ENCODE measurements at regions not wholly inside any gene's neighbourhood (a gene's known extent, or its start where the extent isn't known, plus 50 kb on each side); places are given as distances from the start of the nearest gene placed in this dataset.

- peak; percentile 92 to 93 for DNase-seq (ENCODE audit: low read depth in 2 of 2)
- H4K20me1 ChIP-seq (ENCODE audit: control insufficient read depth, extremely low read depth, insufficient read depth, low read length): no peaks in the 10 kb centered on the region
- no peak overlapping the region for H2AFZ ChIP-seq (ENCODE audit: low read length)
- no peak overlapping the region for H3K27ac ChIP-seq (ENCODE audit: insufficient read depth, low read length)
- no peaks in the 10 kb centered on the region for H3K9me3 ChIP-seq (ENCODE audit: control insufficient read depth, insufficient read depth, low read depth, low read length)
- no peaks in the 10 kb centered on the region for H3K79me2 ChIP-seq (ENCODE audit: control insufficient read depth, insufficient read depth, low read length)
- no peak overlapping the region for H3K4me2 ChIP-seq (ENCODE audit: extremely low read depth, insufficient read depth, low read length)
- no peaks in the 10 kb centered on the region for H3K36me3 ChIP-seq (ENCODE audit: control insufficient read depth, insufficient read depth, low read length)
- no peak for TF ChIP-seq EZH2 (IDR thresholded peaks at IDR 0.05; ENCODE audit: low read length, missing control alignments)
- no peak for TF ChIP-seq CTCF (conservative IDR thresholded peaks at IDR 0.05 in 1 of 2, IDR thresholded peaks at IDR 0.05 in 1 of 2; ENCODE audit: low read depth in 1 of 2, low read length in 2 of 2)
- no peak overlapping the region for H3K4me3 ChIP-seq (replicated peaks in 1 of 4; ENCODE audit: control extremely low read depth in 1 of 4, insufficient read depth in 1 of 4, low read depth in 3 of 4, low read length in 4 of 4)
- no peaks in the 10 kb centered on the region for H3K27me3 ChIP-seq (ENCODE audit: control insufficient read depth, insufficient read depth, low read length)
- H3K4me1 ChIP-seq (ENCODE audit: control insufficient read depth, extremely low read depth, insufficient read depth, low read length): peaks cover 8% of the 10 kb centered on the region
- H3K9ac ChIP-seq (ENCODE audit: insufficient read depth, low read length): no peak overlapping the region
Observed at GRCh38 chr18:43665105-43665788, 388.0 kb upstream of the SYT4 start.

GRCh38 chr18:43668866-43669265, 391.6 kb upstream of the SYT4 start:
- Histone ChIP-seq H3K27me3 (ENCODE audit: control insufficient read depth, insufficient read depth, low read length) (no peaks in the 10 kb centered on the region), H3K4me3 (replicated peaks in 1 of 4; ENCODE audit: control extremely low read depth in 1 of 4, insufficient read depth in 1 of 4, low read depth in 3 of 4, low read length in 4 of 4) (no peak overlapping the region), H2AFZ (ENCODE audit: low read length) (no peak overlapping the region), H3K4me1 (ENCODE audit: control insufficient read depth, extremely low read depth, insufficient read depth, low read length) (no peaks in the 10 kb centered on the region), H3K36me3 (ENCODE audit: control insufficient read depth, insufficient read depth, low read length) (no peaks in the 10 kb centered on the region), H3K27ac (ENCODE audit: insufficient read depth, low read length) (no peak overlapping the region), H4K20me1 (ENCODE audit: control insufficient read depth, extremely low read depth, insufficient read depth, low read length) (no peaks in the 10 kb centered on the region), H3K4me2 (ENCODE audit: extremely low read depth, insufficient read depth, low read length) (no peak overlapping the region), H3K9me3 (ENCODE audit: control insufficient read depth, insufficient read depth, low read depth, low read length) (no peaks in the 10 kb centered on the region), H3K79me2 (ENCODE audit: control insufficient read depth, insufficient read depth, low read length) (no peaks in the 10 kb centered on the region), H3K9ac (ENCODE audit: insufficient read depth, low read length) (no peak overlapping the region)
- no peak for DNase-seq (ENCODE audit: low read depth in 2 of 2)
- TF ChIP-seq EZH2 (IDR thresholded peaks at IDR 0.05; ENCODE audit: low read length, missing control alignments) (no peak), CTCF (conservative IDR thresholded peaks at IDR 0.05 in 1 of 2, IDR thresholded peaks at IDR 0.05 in 1 of 2; ENCODE audit: low read depth in 1 of 2, low read length in 2 of 2) (no peak)

GRCh38 chr18:43671431-43671830, 394.1 kb upstream of the SYT4 start:
- no peaks in the 10 kb centered on the region for H3K79me2 ChIP-seq (ENCODE audit: control insufficient read depth, insufficient read depth, low read length)
- no peak for DNase-seq (ENCODE audit: low read depth in 2 of 2)
- H3K27me3 ChIP-seq (ENCODE audit: control insufficient read depth, insufficient read depth, low read length): no peaks in the 10 kb centered on the region
- no peaks in the 10 kb centered on the region for H4K20me1 ChIP-seq (ENCODE audit: control insufficient read depth, extremely low read depth, insufficient read depth, low read length)
- TF ChIP-seq EZH2 (IDR thresholded peaks at IDR 0.05; ENCODE audit: low read length, missing control alignments) (no peak), CTCF (conservative IDR thresholded peaks at IDR 0.05 in 1 of 2, IDR thresholded peaks at IDR 0.05 in 1 of 2; ENCODE audit: low read depth in 1 of 2, low read length in 2 of 2) (no peak)
- H3K9me3 ChIP-seq (ENCODE audit: control insufficient read depth, insufficient read depth, low read depth, low read length): no peaks in the 10 kb centered on the region
- H3K4me3 ChIP-seq (replicated peaks in 1 of 4; ENCODE audit: control extremely low read depth in 1 of 4, insufficient read depth in 1 of 4, low read depth in 3 of 4, low read length in 4 of 4): no peak overlapping the region
- no peak overlapping the region for H2AFZ ChIP-seq (ENCODE audit: low read length)
- no peak overlapping the region for H3K4me2 ChIP-seq (ENCODE audit: extremely low read depth, insufficient read depth, low read length)
- no peak overlapping the region for H3K9ac ChIP-seq (ENCODE audit: insufficient read depth, low read length)
- H3K36me3 ChIP-seq (ENCODE audit: control insufficient read depth, insufficient read depth, low read length): no peaks in the 10 kb centered on the region
- H3K4me1 ChIP-seq (ENCODE audit: control insufficient read depth, extremely low read depth, insufficient read depth, low read length): no peaks in the 10 kb centered on the region
- H3K27ac ChIP-seq (ENCODE audit: insufficient read depth, low read length): no peak overlapping the region
